ENCODE measurements at regions not wholly inside any gene's neighbourhood (a gene's known extent, or its start where the extent isn't known, plus 50 kb on each side); places are given as distances from the start of the nearest gene placed in this dataset.

GRCh38 chr7:53437336-53437735 is 401.9 kb downstream of the POM121L12 start:
- no peak for TF ChIP-seq EP300 (IDR thresholded peaks at IDR 0.05; ENCODE audit: low read length)
- no peak for TF ChIP-seq ZSCAN32 (CRISPR knock-in tag; IDR thresholded peaks at IDR 0.05)
- TF ChIP-seq CEBPB (tag; IDR thresholded peaks at IDR 0.05): no peak
- no peak for TF ChIP-seq PCBP1 (IDR thresholded peaks at IDR 0.05; ENCODE audit: low read depth, low read length, poor library complexity, severe bottlenecking)
